NCI-H146 (cell line): ENCODE measurements at regions not wholly inside any gene's neighbourhood (a gene's known extent, or its start where the extent isn't known, plus 50 kb on each side); places are given as distances from the start of the nearest gene placed in this dataset.
A peak's percentile ranks its signal among the peaks of the same experiment; 100 is the strongest.

Experiments used
- DNase-seq: peaks from one replicate; lab custom pipeline; 2025; lab: John Stamatoyannopoulos, UW

DNA sequence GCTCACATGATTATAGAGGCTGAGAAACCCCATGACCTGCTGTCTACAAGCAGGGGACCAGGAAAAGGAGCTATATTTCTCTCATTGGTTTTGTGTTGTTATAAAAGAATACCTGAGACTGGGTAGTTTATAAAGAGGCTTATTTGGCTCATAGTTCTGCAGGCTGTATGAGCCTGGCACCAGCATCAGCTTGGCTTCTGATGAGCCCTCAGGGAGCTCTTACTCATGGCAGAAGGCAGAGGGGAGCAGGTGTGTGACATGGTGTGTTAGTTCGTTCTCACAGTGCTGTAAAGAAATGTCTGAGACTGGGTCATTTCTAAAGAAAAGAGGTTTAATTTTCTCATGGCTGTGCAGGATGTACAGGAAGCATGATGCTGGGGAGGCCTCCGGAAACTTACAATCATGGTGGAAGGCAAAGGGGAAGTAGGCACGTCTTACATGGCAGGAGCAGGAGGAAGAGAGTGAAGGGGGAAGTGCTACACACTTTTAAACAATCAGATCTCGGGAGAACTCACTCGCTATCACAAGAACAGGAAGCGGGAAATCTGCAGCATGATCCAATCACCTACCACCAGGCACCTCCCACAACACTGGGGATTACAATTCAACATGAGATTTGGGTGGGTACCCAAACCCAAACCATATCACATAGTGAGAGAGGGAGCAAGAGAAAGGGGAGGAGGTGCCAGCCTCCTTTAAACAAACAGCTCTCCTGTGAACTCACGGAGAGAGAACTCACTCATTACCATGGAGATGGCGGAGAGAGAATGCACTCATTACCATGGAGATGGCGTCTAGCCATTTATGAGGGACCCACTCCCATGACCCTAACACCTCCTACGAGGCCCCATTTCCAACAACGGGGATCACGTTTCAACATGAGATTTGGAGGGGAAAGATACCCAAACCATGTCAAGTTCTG is 133.4 kb downstream of the JCAD start:
- peak; percentile 48 for DNase-seq

DNA sequence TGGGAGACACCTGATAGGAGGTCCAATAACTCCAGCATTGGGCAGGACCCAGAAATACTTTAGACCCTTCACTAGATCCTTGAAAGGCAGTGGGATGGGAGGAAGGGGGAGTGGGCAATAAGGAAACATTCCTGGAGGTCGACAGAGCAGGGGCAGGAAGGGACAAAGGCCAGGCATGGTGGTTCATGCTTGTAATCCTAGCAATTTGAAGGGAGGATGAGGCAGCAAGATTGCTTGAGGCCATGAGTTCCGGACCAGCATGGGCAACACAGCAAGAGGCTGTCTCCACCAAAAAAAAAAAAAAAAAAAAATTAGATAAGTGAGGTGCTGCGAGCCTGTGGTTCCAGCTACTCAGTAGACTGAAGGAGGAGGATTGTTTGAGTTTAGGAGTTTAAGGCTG is 134.9 kb downstream of the JCAD start:
- no peak for DNase-seq

DNA sequence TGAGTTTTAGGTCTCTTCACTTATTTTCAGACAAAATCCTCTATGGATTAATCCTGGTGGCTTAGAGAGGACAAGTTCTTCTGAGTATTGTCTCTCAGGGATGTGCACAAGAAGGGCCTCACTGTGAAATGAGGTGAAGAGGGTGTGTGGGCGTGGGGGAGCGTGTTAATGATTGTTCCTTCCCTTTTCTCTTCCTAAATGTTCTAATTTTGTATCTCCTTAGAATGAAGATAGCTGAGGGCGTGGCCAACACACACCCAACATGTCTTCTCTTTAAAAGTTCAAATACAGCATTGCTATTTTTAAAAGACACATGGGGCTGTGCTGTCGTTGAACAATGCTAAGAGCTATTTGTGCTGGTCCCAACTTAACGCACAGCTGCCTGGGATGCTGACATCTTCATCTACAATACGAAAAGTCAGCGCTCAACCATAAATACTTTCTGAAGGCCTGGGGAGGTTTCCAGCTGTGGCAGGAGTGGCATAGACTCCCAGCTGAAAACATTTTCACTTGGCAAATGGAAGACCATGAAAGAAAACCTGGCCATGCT is 135.9 kb downstream of the JCAD start:
- no peak for DNase-seq

DNA sequence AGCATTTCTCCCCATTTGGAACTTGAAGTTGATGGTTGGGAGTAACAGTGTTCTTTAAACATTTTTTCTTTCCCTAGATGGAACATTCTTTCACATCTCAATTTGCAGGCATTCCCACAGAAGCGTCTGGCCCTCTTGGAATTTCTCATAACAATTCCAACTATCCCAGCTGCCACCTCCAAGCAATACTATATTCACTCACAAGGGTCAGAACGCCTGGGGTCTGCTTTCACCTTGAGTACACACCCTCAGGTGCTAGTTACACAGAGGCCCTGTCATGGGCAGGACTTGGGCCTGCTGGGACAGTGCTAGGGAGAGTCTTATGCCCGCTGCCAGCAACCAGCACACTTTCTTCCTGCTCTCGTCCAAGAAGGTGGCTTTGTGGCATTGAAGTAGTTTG is 136.5 kb downstream of the JCAD start:
- DNase-seq, result no peak

DNA sequence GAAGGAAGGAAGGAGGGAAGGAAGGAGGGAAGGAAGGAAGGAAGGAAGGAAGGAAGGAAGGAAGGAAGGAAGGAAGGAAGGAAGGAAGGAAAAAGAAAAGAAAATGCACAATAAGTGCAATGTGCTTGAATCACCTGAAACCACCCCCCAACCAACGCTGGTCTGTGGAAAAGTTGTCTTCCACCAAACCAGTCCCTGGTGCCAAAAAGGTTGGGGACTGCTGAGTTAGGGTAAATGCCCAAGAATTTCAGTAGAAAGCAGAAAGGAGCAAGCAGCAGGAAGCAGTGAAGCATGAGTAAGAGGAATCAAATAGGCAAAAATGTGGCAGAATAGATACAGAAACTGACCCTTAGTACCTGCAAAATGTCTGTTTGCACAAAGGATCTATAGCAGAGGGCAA is 137.2 kb downstream of the JCAD start:
- DNase-seq, result no peak

DNA sequence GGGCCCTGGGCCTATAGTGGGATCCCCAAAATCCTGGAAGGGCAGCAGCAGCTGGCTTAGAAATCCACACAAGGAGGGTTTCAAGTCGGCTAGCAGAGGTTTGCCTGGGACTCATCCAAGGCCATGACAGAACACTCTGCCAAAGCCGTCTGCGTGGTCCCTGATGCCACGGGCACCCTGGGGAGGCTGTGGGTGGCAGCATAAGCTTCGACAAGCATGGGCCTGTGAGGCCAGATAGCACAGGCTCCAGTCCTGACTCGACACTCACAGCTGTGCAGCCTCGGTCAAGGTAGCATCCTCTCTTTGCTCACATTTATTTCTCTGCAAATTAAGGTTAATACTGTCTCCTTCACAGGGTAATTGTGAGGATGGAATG is 138.3 kb downstream of the JCAD start:
- DNase-seq, result no peak

DNA sequence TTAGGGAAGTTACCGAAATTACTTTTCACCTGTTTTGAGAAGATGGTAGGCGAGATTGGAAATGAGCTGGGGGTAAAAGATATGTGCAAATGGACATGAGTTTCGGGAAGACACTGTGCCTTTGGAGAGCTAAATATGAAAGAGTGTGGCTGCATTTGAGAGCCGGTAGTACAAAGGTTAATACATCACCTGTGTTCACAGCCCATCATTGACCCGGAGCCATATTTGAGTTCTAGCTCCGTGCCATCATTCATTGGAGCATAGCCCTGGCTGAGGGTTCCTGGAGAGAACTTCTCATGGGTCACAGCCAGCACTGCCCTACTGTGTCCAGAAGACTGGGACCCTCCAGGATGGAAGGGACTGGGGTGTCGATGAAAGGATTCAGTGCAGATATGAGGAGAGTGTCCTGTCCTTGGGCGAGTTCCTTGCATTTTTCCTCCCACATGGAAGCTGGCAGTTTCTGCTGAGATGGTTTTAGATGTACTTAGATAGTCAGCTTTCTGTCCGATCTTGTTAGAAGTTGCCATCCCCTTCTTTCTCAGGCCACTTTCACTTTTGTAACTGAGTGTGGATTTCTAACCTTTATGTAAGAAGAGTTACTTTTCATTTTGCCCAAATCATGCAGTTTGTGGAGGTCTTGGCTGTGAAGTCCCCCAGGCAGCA is 138.8 kb downstream of the JCAD start:
- DNase-seq, result no peak

DNA sequence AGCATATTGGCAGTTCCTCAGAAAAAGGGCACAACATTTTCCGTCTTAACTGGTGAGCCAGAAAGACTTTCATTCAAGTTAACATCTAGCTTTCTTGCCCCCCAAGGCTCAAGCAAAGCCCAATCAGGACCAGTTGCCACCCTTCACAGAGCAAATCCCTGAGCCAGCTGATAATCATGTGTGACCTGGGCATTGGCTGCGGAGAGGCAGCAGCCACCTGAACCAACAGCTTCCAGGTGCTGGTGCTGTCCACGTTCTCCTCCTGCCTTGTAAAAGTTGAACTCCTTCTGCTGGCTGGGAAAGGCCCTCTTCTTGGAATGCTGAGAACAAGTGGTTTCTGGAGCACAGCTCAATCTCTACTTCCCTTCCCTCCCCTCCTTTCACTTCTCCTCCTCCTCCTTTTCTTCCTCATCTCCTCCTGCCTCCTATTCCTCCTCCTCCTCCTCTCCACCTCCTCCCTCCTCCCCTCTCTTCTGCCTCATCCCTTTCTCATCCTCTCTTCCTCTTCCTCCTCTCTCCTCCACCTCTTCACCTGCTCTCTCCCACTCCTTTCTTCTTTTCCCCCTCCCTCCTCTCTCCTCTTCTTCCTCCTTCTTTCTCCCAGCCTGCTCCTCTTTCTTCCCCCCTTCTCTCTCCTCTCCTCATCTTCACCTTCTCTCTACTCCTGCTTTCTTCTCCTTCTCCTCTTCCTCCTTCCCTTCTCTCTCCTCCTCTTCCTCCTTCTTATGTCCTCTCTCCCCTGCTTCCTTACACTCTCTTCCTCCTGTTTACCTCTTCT is 140.6 kb downstream of the JCAD start:
- DNase-seq, result no peak

DNA sequence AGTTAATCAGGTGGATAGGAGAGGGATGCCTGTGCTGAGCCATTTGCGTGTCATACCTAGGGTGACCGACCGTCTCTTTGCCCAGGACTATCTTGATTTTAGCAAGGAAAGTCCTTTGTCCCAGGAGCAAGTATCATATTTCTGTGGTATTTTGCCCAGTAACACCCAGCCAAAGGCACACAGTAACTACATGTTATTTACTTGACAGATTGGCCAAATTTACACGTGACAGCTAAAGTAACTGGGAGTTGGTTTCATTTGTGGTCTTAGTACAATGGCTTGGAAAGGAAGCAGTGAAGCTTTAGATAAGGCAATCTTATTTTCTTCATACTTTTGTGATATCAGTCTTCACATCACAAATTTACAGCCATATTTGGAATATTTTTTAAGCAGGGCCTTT is 142.1 kb downstream of the JCAD start:
- DNase-seq, result no peak

DNA sequence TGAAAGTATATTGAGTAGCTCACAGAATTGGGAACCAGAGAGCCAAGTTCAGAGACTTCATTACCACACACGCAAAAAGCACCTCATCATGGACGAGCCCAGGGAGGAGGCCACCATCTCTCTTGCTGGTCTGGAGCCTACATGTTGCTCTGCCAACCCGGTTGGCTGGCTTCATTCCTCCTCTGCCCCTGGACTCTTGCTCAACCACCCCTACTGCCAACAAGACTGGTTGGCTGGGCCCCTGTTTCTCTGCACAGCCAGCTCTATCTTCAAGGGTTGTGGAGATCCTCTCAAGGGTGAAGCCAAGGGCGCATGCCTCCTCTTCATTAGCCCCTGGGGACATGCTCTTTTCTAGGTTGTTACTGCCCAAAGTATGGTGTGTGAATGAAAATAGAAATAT is 142.7 kb downstream of the JCAD start:
- DNase-seq, result no peak

DNA sequence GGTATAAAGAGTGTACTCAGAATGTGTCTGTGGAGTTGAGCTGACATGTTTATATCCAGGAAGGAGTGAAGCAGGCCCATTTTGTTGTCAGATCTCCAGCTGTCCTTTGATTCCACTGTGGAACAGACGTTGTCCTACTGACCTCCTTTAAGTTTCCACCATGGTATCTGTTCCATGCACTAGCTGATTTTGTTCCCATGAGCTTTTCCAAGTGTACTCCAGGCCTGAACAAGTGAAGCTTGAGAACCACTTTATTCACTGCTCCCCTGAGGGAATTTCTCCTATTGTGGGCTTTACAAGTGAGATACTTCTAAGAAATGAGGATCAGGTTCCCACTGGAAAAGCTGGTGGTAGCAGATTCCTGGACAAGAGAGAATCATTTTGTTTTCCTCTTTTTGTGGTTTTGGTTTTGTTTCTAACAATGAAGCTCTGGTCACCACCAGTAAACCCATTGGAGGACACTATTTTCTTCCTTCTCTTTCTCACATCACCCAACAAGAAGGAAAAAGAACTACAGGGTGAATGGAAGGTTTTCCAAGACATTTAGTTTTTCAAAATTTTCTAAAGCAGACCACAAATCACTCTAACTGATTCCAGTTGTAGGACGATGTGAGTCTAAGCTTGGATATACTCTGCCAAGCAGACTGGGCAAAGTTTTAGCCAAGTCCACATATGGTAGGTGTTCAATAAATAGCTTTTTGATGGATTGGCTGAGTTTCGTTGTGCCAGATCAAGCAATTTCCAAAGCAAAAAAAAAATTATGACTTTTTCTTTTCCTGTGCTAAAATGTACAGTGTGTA is 144.2 kb downstream of the JCAD start:
- DNase-seq, result no peak

DNA sequence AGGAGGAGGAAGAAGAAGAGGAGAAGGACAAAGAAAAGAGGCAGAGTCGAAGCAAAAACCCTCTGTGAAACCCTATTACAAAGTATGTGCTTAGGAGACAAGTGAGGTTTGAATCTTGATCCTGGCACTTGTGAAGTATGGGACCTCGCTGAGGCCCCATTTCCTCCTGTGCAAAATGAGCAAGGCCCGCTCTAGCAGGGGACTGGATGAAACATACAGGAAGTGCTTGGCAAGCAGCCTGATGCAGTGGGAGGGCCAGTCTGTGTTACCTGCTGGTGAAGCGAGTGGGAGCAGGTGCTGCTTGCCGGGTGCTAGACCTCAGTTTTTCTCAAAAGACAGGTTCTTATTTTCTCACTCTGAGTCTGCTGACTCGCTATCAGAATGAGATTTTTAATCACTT is 150.4 kb downstream of the JCAD start:
- DNase-seq, result peak; percentile 71

DNA sequence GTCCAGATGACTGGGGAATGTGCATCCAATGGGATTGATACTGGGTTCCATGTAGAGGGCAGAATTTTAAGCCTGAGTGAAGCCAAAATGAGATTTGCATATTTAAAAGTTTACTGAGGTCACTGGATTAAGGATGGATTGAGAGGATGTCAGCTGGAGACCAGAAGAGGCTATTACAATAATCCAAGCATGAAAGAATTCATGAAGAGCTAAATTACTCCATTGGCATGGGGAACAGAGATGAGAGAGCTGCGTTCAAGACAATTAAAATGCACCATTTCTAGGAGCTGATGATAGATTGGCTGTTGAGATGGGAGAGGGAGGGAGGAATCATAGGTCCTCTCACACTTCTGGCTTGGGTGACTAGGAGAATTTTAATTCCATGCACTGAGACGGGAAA is 158.5 kb downstream of the JCAD start:
- DNase-seq, result no peak

DNA sequence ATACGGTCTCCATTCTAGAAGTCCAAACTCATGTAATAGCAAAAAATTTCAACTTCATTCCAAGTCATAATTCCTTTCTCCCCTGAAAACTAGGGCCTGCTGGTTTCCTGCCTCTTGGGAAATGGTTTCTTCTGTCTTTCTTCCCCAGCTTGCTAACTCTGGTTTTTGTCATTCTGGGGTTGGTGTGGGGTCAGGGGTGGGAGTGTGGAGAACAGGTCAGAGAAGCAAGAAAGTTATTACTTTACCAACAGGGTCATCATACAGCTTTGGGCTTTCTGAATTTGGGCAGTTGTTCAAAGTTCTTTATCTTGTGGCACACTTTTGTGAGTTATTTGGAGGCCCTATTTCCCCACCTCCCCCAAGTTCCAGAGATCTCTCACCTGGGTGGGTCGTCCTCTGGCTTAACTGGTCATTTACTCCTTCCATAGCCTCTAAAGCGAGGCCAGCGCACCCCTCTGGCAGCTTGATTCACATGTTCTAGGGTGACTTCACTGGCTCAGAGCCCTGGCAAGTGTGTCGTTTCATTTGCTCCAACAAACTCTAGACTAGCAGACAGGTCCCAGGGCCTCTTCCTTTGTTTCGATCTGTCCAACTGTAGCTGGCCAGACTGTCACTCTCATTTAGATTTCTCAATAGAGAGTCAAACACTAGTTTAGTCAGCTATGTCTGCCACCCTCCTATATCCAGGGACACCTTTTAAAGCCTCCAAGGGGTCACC is 161.2 kb downstream of the JCAD start:
- no peak for DNase-seq

DNA sequence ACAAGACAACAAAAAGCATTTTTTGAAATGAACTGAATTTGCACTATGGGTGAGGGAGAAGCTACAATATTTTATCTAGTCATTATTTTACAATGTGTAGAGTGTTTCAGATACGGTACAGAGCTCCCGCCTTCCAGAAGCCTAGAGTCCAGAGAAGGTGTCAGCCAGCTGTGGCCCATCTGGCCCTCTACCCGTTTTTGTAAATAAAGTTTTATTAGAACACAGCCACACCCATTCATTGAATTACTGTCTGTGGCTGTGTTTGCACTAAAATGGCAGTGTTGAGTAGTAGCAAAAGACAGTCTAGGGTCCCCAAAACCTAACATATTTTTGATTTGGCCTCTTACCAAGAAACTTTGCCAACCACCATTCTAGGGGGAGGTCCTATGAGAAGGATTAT is 162.0 kb downstream of the JCAD start:
- no peak for DNase-seq

DNA sequence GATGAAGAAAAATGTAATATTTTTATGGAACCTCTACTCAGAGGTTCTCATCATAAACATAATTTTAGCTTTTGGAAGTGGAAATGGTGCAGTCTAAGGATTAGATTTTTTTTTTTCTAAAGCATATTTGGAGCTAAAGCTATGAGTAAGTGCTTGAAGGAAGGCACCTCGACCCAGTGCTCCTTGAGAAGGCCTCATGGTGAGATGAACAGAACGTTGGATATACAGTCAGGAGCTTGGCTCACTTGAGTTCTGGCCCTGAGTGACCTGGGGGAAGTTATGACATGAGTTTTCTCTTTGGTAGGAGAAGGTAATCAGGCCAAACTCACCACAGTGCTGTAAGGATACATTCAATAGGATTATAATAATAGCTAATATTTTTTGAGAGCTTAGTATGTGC is 163.3 kb downstream of the JCAD start:
- DNase-seq, result no peak

DNA sequence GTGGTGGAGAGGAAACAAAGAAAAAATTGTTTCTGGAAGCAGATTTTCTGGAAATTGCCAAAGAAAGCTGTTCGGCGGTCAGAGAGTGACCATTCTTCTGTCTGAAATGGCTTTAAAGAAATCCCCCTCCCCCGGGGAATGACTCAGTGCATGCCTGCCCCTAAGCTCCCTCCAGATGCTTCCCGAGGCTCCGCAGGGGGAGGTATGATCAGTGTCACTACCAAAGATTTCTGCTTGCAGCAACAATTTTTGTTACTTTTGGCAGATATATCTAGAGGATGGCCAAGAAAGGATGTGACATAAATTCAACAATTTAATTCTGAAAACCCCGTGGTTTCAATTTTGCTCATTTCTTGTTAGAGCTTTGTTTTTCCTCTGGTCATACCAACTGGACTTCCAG is 163.9 kb downstream of the JCAD start:
- no peak for DNase-seq

DNA sequence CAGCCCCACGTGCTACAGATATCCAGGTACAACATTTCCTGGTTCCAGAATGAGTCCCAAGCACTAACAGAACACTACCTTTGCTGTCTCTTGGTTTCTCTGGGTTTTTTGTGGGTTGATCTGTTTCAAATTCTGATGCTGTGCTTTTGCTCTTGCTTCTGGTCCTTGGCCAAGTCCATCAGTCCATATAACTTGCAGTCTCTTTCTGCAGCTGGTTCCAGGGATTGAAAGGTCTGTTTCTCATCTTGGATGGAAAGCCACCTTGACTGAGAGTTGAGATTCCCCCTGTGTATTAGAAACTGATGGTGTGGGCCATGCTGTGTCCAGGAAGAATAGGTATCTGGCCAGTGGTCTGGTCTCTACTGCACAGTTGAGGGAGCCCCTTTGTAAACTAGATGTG is 171.1 kb downstream of the JCAD start:
- no peak for DNase-seq

DNA sequence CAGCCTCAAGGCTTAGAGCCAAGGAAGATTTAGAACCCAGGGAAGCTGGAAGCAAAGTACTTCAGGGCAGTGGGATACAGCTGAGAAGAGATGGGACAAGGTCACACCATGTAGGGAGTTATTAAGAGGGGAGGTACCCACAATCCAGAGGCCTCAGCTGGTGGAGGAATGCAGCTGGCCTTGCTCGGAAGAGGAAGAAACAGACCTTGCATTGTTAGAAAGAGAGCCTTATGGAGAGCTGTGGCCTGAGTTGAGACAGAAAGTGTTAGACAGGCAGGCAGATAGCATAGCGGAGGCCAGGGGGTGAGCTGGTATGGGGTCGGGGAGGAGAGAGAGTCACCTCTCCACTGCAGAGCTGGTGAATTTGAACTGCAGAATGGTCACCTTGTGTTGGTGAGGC is 173.1 kb downstream of the JCAD start:
- no peak for DNase-seq

DNA sequence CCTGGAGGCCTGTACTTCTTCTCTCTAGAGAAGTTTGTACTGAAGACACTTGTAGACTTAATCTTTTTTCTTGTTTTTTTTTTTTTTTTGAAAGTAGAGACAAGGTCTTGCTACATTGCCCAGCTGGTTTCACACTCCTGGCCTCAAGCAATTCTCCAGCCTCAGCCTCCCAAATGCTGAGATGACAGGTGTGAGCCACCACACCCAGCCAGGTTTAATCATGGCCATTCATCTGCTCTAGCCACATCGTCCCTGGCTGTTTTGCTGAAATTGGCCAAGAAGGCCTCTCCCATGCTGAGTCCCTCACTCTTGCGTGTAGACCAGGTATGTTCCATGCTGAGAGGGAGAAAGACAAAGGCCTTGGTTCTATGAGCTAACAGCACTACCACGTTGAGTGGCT is 176.2 kb downstream of the JCAD start:
- DNase-seq, result no peak

DNA sequence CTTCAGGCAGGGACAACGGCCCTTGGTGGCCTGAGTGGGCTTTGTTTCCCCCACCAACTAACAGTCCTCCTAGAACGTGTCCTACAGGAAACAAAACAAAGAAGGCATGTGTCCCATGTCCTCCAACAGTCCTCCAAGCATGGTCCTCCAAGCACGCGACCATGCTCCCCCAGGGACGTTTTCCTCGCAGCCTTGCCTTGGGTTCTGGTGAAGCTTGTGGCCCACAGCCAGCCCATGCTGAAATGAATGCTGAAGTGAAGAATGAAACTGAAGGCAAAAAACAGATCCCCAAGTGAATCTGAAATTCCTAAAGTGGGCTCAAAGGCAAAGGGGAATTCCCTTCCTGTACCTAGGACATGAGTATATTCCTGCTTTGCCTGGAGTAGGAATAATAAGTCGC is 176.6 kb downstream of the JCAD start:
- DNase-seq, result no peak
